Inferior parietal cortex (tissue), 1 donor: ENCODE measurements at regions not wholly inside any gene's neighbourhood (a gene's known extent, or its start where the extent isn't known, plus 50 kb on each side); places are given as distances from the start of the nearest gene placed in this dataset.

Source experiments
- DNase-seq: peaks from one replicate; pipeline ENCODE4 v3.0.0-alpha.2; 2016; ENCODE audit errors: extremely low spot score

GRCh38 chr4:149928507-149928906 is 112.9 kb upstream of the IQCM start:
- no peak for DNase-seq

- no peak for DNase-seq
Observed at GRCh38 chr4:149931431-149931830, 115.8 kb upstream of the IQCM start.

GRCh38 chr4:149932188-149932587 is 116.5 kb upstream of the IQCM start:
- DNase-seq, result no peak

GRCh38 chr4:149933120-149933519 is 117.5 kb upstream of the IQCM start:
- no peak for DNase-seq

GRCh38 chr4:149933883-149934282 is 118.2 kb upstream of the IQCM start:
- DNase-seq, result no peak

- no peak for DNase-seq
Observed at GRCh38 chr4:149949381-149949780, 128.9 kb upstream of the DCLK2 start.

GRCh38 chr4:149951152-149951900 is 126.9 kb upstream of the DCLK2 start:
- DNase-seq, result no peak

- DNase-seq, result no peak
Observed at GRCh38 chr4:149952101-149952500, 126.1 kb upstream of the DCLK2 start.

- no peak for DNase-seq
Observed at GRCh38 chr4:149952716-149953115, 125.5 kb upstream of the DCLK2 start.

GRCh38 chr4:149955780-149956390 is 122.4 kb upstream of the DCLK2 start:
- DNase-seq, result no peak

- no peak for DNase-seq
Observed at GRCh38 chr4:149956678-149957077, 121.6 kb upstream of the DCLK2 start.

- DNase-seq, result no peak
Observed at GRCh38 chr4:149961876-149962597, 116.2 kb upstream of the DCLK2 start.

- no peak for DNase-seq
Observed at GRCh38 chr4:149964001-149964796, 114.0 kb upstream of the DCLK2 start.

- DNase-seq, result no peak
Observed at GRCh38 chr4:149965206-149965605, 113.0 kb upstream of the DCLK2 start.

GRCh38 chr4:149972407-149972806 is 105.8 kb upstream of the DCLK2 start:
- no peak for DNase-seq

- DNase-seq, result no peak
Observed at GRCh38 chr4:149973181-149973580, 105.1 kb upstream of the DCLK2 start.

GRCh38 chr4:149975172-149975571 is 103.1 kb upstream of the DCLK2 start:
- no peak for DNase-seq

GRCh38 chr4:149980121-149980682 is 98.0 kb upstream of the DCLK2 start:
- DNase-seq, result no peak

GRCh38 chr4:149980941-149981340 is 97.3 kb upstream of the DCLK2 start:
- DNase-seq, result peak; percentile 81

GRCh38 chr4:149983401-149983800 is 94.8 kb upstream of the DCLK2 start:
- DNase-seq, result no peak

- no peak for DNase-seq
Observed at GRCh38 chr4:149983931-149984330, 94.3 kb upstream of the DCLK2 start.

- no peak for DNase-seq
Observed at GRCh38 chr4:149985981-149986380, 92.3 kb upstream of the DCLK2 start.
